ENCODE measurements at regions not wholly inside any gene's neighbourhood (a gene's known extent, or its start where the extent isn't known, plus 50 kb on each side); places are given as distances from the start of the nearest gene placed in this dataset.

DNA sequence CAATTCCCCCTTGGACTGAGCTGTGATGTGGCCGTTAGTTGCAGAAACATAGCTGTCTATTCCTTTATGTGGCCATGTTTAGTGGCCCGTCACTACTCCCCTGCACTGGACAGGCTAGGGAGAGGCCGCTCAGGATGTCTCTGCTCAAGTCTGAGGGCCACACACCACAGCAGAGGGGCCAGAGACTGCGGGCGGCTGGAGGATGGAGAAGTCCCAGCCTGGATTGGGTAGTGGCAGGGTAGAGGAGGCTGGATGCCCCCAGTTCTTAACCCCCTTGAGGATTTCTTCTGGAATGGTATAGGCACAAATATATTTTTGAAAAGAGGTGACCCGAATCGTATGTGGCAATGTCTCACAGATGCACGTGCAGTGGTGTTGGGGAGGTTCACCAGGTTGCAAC lies 116.4 kb upstream of the B3GAT1 start:
- H3K27me3 ChIP-seq = no peaks in the 10 kb centered on the region
- TF ChIP-seq CTCF (IDR thresholded peaks at IDR 0.05) = no peak
- intact Hi-C loops (cut with DNase I) = no loop called here
- no peak overlapping the region for H3K4me3 ChIP-seq
- H3K4me1 ChIP-seq = no peaks in the 10 kb centered on the region
- DNase-seq = peak; percentile 30
- no peaks in the 10 kb centered on the region for H3K36me3 ChIP-seq
- no peaks in the 10 kb centered on the region for H3K9me3 ChIP-seq
- H3K27ac ChIP-seq = no peak overlapping the region
- ATAC-seq = no peak

GRCh38 chr11:134527382-134528243 lies 115.6 kb upstream of the B3GAT1 start:
- Histone ChIP-seq H3K9me3 (no peaks in the 10 kb centered on the region), H3K27ac (no peak overlapping the region), H3K4me1 (no peaks in the 10 kb centered on the region), H3K4me3 (no peak overlapping the region), H3K27me3 (no peaks in the 10 kb centered on the region), H3K36me3 (no peaks in the 10 kb centered on the region)
- intact Hi-C loops (cut with DNase I) = no loop called here
- TF ChIP-seq CTCF (IDR thresholded peaks at IDR 0.05) = no peak
- peak; percentile 39 for DNase-seq
- ATAC-seq = no peak

DNA sequence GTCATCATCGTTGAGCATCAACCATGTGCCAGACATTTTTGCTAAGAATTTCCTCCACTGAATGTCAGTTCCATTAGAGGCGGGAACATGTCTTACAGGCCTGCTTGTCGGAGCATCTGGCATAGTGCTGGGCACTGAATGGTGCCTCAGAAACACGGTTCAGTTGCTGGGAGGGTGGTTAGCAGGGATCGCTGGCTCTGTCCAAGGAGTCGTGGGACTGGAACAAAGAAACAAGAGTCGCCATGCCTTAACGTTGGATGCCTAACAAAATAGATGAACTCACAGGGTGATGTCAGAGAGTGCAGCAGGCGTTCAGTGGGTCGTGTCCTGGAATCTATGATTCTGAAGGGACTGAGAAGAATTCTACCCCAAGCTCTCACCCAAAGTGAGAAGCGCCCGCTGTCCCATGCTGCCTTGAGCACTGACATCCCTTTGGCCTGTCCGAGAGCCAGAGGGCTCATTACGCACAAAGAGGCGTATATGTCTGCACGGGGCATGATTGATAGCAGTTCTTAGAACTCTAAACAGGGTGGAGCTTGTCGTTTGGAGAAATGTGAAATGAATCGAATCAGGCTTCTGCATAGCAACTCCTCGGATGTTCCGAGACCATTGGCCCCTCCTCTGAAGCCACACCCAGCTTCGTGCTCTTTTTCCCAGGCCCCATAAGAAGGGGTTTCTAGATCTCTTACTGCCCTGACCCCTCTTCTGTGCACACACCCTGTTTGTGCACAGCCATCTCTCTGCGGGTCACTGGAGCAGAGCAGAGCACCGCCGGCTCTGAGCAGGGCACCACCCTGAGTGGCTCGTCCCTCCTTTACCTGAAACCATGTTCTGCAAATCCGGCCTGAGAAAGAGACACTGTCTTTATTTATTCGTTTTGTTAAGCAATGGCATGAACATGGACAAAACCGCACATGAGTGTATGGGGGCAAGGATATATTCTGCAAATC lies 113.1 kb upstream of the B3GAT1 start:
- intact Hi-C loops (cut with DNase I) = no loop called here
- H3K36me3 ChIP-seq = no peaks in the 10 kb centered on the region
- H3K9me3 ChIP-seq = no peaks in the 10 kb centered on the region
- H3K27me3 ChIP-seq = no peaks in the 10 kb centered on the region
- ATAC-seq = no peak
- no peak overlapping the region for H3K4me3 ChIP-seq
- no peak for TF ChIP-seq CTCF (IDR thresholded peaks at IDR 0.05)
- no peak overlapping the region for H3K27ac ChIP-seq
- H3K4me1 ChIP-seq = no peaks in the 10 kb centered on the region
- DNase-seq = peak; percentile 35

GRCh38 chr11:134524201-134524600 lies 112.2 kb upstream of the B3GAT1 start:
- no peak for DNase-seq
- H3K36me3 ChIP-seq = no peaks in the 10 kb centered on the region
- H3K27me3 ChIP-seq = no peaks in the 10 kb centered on the region
- no peak overlapping the region for H3K27ac ChIP-seq
- no peak for TF ChIP-seq CTCF (IDR thresholded peaks at IDR 0.05)
- intact Hi-C loops (cut with DNase I) = no loop called here
- no peak overlapping the region for H3K4me3 ChIP-seq
- ATAC-seq = no peak
- H3K9me3 ChIP-seq = no peaks in the 10 kb centered on the region
- no peaks in the 10 kb centered on the region for H3K4me1 ChIP-seq

DNA sequence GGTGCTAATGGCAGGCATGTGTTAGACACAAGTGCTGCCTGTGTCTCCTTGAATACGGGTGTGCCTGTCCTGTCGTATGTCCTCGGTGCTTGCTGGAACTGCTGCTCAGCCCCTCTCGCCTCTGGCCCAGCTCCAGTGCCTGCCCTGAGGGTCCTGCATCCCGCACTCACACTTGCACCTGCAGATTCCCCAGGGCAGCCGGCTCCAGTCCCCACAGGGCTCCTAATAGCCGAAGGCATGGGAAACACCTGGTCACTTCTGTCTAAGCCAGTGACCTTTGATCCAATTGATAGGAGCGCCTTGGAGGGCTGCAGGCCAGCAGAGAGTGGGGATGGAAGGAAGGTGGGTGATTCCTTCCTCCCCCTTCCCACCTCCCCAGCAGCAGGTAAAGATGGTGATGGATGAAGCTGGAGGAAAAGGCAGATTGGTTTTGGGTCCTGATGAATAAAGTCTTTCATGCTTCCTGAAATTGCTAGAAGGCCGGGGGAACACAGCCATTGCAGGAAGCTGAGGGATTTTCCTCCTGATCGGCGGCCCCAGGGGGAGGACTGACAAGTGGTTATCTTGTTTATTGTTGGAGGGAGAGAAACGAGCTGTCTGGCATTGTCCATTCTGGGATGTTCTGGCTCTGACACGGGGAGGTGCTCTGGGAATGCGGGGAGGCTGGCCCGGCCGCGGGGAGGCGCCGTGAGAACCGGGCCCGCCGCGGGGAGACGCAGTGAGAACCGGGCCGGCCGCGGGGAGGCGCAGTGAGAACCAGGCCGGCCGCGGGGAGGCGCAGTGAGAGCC lies 110.9 kb upstream of the B3GAT1 start:
- Histone ChIP-seq H3K36me3 (no peaks in the 10 kb centered on the region), H3K4me3 (no peak overlapping the region), H3K4me1 (no peaks in the 10 kb centered on the region), H3K9me3 (no peaks in the 10 kb centered on the region), H3K27ac (no peak overlapping the region), H3K27me3 (no peaks in the 10 kb centered on the region)
- ATAC-seq (no peak), DNase-seq (no peak)
- TF ChIP-seq CTCF (IDR thresholded peaks at IDR 0.05) = no peak
- intact Hi-C loops (cut with DNase I) = no loop called here

All from upper lobe of right lung (tissue), 1 donor.